22Rv1 (cell line): ENCODE measurements at regions not wholly inside any gene's neighbourhood (a gene's known extent, or its start where the extent isn't known, plus 50 kb on each side); places are given as distances from the start of the nearest gene placed in this dataset.

Experiments used
- CTCF ChIP-seq: fragments of 450-650 bp; IDR thresholded peaks from 2 replicates; pipeline ENCODE4 v1.5.1; 2017; ENCODE audit warnings: mild to moderate bottlenecking
- ZFX ChIP-seq: fragments of 450-650 bp; IDR thresholded peaks from 2 replicates; pipeline ENCODE4 v1.6.1; 2017; ENCODE audit warnings: antibody characterized with exemption, borderline replicate concordance

DNA sequence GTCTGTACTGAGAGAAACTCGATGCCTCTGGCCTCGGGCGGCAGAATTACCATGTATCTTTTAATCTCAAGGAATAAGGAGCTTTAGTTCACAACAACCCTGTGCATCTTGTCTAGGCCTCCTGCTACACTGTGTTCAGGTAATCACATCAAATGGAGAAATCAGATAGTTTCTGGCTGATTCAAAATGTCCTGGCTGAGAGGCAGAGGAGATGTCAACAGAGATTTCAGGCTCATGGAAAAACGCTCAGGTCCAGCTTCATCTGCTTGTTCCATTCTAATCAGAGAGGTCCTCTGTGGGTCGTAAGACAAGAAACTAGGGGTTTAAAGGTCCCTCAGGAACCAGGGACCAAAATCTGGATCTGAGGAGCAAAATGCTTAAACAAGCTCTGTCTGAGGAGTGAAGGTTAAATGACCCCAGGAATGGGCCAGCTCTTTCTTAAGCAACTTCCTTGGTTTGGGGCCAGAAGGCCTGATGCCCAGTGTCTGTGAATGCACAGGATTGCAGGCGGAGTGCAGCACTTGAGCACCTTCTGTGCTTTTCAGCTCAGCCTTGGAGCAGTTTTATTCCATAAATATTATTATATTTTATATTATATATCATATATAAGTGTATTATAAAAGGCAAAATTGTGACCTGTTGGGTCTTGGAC lies 170.2 kb upstream of the PRICKLE1 start:
- no peak for TF ChIP-seq CTCF
- no peak for TF ChIP-seq ZFX
